Ishikawa (cell line): ENCODE measurements at regions not wholly inside any gene's neighbourhood (a gene's known extent, or its start where the extent isn't known, plus 50 kb on each side); places are given as distances from the start of the nearest gene placed in this dataset.

Experiments
- CEBPB ChIP-seq: IDR thresholded peaks from 2 replicates; pipeline ENCODE4 v1.6.1; 2012
- CREB1 ChIP-seq: IDR thresholded peaks from 2 replicates; pipeline ENCODE4 v1.6.1; 2012; ENCODE audit warnings: low read depth
- EGR1 ChIP-seq: IDR thresholded peaks from 2 replicates; pipeline ENCODE4 v1.6.1; 2012
- EP300 ChIP-seq: IDR thresholded peaks from 2 replicates; pipeline ENCODE4 v1.6.1; 2012; ENCODE audit warnings: borderline replicate concordance
- FOXM1 ChIP-seq: IDR thresholded peaks from 2 replicates; pipeline ENCODE4 v1.6.1; 2012; ENCODE audit warnings: low read depth, borderline replicate concordance
- MAX ChIP-seq: IDR thresholded peaks from 2 replicates; pipeline ENCODE4 v1.6.1; 2012
- NFIC ChIP-seq: IDR thresholded peaks from 2 replicates; pipeline ENCODE4 v1.6.1; 2012
- RAD21 ChIP-seq: IDR thresholded peaks from 2 replicates; pipeline ENCODE4 v1.6.1; 2012; ENCODE audit warnings: low read depth
- TAF1 ChIP-seq: IDR thresholded peaks from 2 replicates; pipeline ENCODE4 v1.6.1; 2012; ENCODE audit warnings: low read depth, mild to moderate bottlenecking
- TCF12 ChIP-seq: IDR thresholded peaks from 2 replicates; pipeline ENCODE4 v1.6.1; 2012; ENCODE audit warnings: low read depth
- TEAD4 ChIP-seq: IDR thresholded peaks from 2 replicates; pipeline ENCODE4 v1.6.1; 2012
- YY1 ChIP-seq: IDR thresholded peaks from 2 replicates; pipeline ENCODE4 v1.6.1; 2012; ENCODE audit warnings: low read depth
- ZBTB7A ChIP-seq: IDR thresholded peaks from 2 replicates; pipeline ENCODE4 v1.6.1; 2012; ENCODE audit warnings: low read depth
- TF ChIP-seq, protein P1 (sequence below): IDR thresholded peaks from 2 replicates; pipeline ENCODE4 v1.6.1; 2012
- TF ChIP-seq, protein P2 (sequence below): IDR thresholded peaks from 2 replicates; pipeline ENCODE4 v1.6.1; 2012; ENCODE audit warnings: low read depth, mild to moderate bottlenecking

DNA sequence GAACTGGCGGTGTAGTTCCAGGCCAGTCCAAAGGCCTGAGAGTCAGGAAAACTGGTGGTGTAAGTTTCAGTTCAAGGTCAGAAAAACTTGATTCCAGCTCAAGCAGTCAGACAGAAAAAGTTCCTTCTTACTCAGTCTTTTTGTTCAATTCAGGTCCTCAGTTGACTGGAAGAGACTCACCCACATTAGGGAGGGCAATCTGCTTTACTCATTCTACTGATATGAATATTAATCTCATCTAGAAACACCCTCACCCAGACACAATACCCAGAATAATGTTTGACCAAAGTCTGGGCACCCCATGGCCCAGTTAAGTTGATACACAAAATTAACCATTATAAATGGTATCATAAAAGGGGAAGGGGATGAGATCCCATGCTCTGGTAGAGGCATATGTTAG lies 50.1 kb upstream of the LTA4H start:
- TF ChIP-seq, protein P1, sequence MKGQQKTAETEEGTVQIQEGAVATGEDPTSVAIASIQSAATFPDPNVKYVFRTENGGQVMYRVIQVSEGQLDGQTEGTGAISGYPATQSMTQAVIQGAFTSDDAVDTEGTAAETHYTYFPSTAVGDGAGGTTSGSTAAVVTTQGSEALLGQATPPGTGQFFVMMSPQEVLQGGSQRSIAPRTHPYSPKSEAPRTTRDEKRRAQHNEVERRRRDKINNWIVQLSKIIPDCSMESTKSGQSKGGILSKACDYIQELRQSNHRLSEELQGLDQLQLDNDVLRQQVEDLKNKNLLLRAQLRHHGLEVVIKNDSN = no peak
- TF ChIP-seq, protein P2, sequence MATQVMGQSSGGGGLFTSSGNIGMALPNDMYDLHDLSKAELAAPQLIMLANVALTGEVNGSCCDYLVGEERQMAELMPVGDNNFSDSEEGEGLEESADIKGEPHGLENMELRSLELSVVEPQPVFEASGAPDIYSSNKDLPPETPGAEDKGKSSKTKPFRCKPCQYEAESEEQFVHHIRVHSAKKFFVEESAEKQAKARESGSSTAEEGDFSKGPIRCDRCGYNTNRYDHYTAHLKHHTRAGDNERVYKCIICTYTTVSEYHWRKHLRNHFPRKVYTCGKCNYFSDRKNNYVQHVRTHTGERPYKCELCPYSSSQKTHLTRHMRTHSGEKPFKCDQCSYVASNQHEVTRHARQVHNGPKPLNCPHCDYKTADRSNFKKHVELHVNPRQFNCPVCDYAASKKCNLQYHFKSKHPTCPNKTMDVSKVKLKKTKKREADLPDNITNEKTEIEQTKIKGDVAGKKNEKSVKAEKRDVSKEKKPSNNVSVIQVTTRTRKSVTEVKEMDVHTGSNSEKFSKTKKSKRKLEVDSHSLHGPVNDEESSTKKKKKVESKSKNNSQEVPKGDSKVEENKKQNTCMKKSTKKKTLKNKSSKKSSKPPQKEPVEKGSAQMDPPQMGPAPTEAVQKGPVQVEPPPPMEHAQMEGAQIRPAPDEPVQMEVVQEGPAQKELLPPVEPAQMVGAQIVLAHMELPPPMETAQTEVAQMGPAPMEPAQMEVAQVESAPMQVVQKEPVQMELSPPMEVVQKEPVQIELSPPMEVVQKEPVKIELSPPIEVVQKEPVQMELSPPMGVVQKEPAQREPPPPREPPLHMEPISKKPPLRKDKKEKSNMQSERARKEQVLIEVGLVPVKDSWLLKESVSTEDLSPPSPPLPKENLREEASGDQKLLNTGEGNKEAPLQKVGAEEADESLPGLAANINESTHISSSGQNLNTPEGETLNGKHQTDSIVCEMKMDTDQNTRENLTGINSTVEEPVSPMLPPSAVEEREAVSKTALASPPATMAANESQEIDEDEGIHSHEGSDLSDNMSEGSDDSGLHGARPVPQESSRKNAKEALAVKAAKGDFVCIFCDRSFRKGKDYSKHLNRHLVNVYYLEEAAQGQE = no peak
- TF ChIP-seq TCF12 (no peak), NFIC (no peak), EP300 (no peak), TEAD4 (no peak), CEBPB (no peak), RAD21 (no peak)

GRCh38 chr12:96091833-96092232 lies 56.4 kb upstream of the LTA4H start:
- TF ChIP-seq EP300 (no peak), RAD21 (peak; percentile 59)

GRCh38 chr12:96093543-96094196 lies 58.3 kb upstream of the LTA4H start:
- TF ChIP-seq MAX = no peak
- no peak for TF ChIP-seq NFIC
- TF ChIP-seq YY1 = no peak
- no peak for TF ChIP-seq EP300
- TF ChIP-seq CEBPB = no peak
- TF ChIP-seq, protein P2 = no peak
- TF ChIP-seq CREB1 = no peak
- TF ChIP-seq, protein P1 = no peak
- TF ChIP-seq TAF1 = no peak
- no peak for TF ChIP-seq FOXM1
- no peak for TF ChIP-seq RAD21
- TF ChIP-seq ZBTB7A = no peak
- no peak for TF ChIP-seq EGR1

GRCh38 chr12:96094201-96094600 lies 58.8 kb upstream of the LTA4H start:
- TF ChIP-seq TEAD4 (0 out of 2 replicates have a peak, but pooled peaks have one; percentile 6), NFIC (no peak), EGR1 (no peak), MAX (peak; percentile 85), RAD21 (0 out of 2 replicates have a peak, but pooled peaks have one; percentile 22)
- TF ChIP-seq, protein P1 = peak; percentile 80

DNA sequence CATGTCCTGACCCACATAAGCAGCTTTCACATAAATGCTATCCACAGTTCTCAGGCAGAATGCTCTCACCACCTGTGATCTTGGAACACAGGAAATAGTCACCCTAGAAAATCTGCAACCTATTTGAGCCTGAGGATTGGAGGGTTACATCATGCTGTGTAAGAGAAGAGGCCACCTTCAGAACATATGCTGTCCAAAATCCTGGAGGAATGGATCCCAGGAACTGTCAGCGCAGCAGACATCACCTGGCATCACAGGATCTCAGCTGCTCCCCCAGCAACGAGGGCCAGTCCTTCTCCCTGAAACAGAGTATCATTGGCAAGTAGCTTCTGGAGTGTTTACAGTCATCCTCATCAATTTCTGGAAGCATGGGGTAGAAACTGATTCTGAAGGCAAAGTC lies 63.2 kb upstream of the LTA4H start:
- TF ChIP-seq TAF1 (no peak), YY1 (no peak), TEAD4 (no peak), RAD21 (no peak), NFIC (no peak), FOXM1 (no peak), EGR1 (no peak), CEBPB (no peak), ZBTB7A (no peak), CREB1 (no peak), EP300 (no peak), MAX (no peak)
- TF ChIP-seq, protein P2 = no peak
